GM12891 (cell line): ENCODE measurements at regions not wholly inside any gene's neighbourhood (a gene's known extent, or its start where the extent isn't known, plus 50 kb on each side); places are given as distances from the start of the nearest gene placed in this dataset.

ENCODE experiments used
- POLR2A ChIP-seq: IDR thresholded peaks from 2 replicates; pipeline ENCODE4 v1.6.1; 2011; ENCODE audit warnings: low read depth, low read length, control low read depth
- POLR2AphosphoS5 ChIP-seq: IDR thresholded peaks from 2 replicates; pipeline ENCODE4 v1.6.1; 2011; ENCODE audit warnings: low read depth, low read length, control low read depth
- TAF1 ChIP-seq: IDR thresholded peaks from 2 replicates; pipeline ENCODE4 v1.6.1; 2011; ENCODE audit warnings: low read depth, low read length, control low read depth

GRCh38 chr10:47186941-47187340, 113.1 kb upstream of the GDF10 start:
- TF ChIP-seq POLR2A, result no peak
- no peak for TF ChIP-seq POLR2AphosphoS5
- no peak for TF ChIP-seq TAF1
